HCT116 (cell line): ENCODE measurements at regions not wholly inside any gene's neighbourhood (a gene's known extent, or its start where the extent isn't known, plus 50 kb on each side); places are given as distances from the start of the nearest gene placed in this dataset.

ENCODE experiments used
- ATF3 ChIP-seq: IDR thresholded peaks from 2 replicates; pipeline ENCODE4 v1.6.1; 2012
- CEBPB ChIP-seq: IDR thresholded peaks from 2 replicates; pipeline ENCODE4 v1.6.1; 2012; ENCODE audit warnings: low read depth
- CTCF ChIP-seq, 3 experiments: fragments of 200-600 bp in 1 of 3; sonication (generic) in 1 of 3; IDR thresholded peaks in 2 of 3; conservative IDR thresholded peaks in 1 of 3; 2 replicates each; pipeline ENCODE4 v1.5.1; 2012 to 2017; ENCODE audit warnings: low read depth in 2 of 3, low read length in 2 of 3, antibody characterized with exemption in 1 of 3, borderline replicate concordance in 1 of 3, control low read depth in 1 of 3, mild to moderate bottlenecking in 1 of 3, mixed read lengths in 1 of 3, mixed run types in 1 of 3, moderate library complexity in 1 of 3; ENCODE audit not compliant: insufficient read depth in 1 of 3
- POLR2A ChIP-seq: IDR thresholded peaks from 2 replicates; pipeline ENCODE4 v1.7.0; 2011; ENCODE audit warnings: borderline replicate concordance; ENCODE audit not compliant: insufficient read depth, insufficient read length; ENCODE audit errors: extremely low read depth
- RAD21 ChIP-seq: IDR thresholded peaks from 2 replicates; pipeline ENCODE4 v1.6.1; 2012; ENCODE audit warnings: low read depth, mild to moderate bottlenecking
- SP1 ChIP-seq: IDR thresholded peaks from 2 replicates; pipeline ENCODE4 v1.6.1; 2012; ENCODE audit warnings: low read depth
- YY1 ChIP-seq: IDR thresholded peaks from 2 replicates; pipeline ENCODE4 v1.6.1; 2011; ENCODE audit warnings: low read length, low read depth, moderate library complexity, mild to moderate bottlenecking; ENCODE audit not compliant: insufficient replicate concordance; ENCODE audit errors: extremely low read depth

DNA sequence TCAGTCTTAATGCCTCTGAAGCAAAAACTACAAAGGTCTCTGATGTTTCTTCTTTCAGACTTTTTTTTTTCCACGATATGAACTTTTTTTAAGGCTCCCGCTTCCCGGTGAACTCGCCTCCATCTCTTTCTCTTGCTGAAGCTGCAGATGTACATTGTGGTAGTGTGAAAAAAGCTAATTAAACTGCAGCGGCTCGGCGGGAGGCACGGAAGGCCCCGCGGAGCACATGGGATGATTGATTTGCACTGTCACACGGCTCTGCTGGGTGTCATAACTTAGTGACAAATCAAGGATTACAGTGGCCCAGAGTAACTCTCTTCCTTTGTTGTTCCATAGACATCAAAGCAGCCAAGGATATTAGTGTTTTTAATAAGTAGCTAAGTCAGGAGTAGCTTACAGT, 196.3 kb downstream of the AXIN2 start:
- TF ChIP-seq POLR2A (no peak), CTCF (IDR thresholded peaks at IDR 0.05 in 2 of 3, conservative IDR thresholded peaks at IDR 0.05 in 1 of 3; ENCODE audit: borderline replicate concordance in 1 of 3, insufficient read depth in 1 of 3, low read depth in 2 of 3, low read length in 2 of 3) (no peak), ATF3 (no peak), SP1 (no peak), CEBPB (no peak), RAD21 (no peak), YY1 (no peak)
